Vagina (tissue), 2 donors: ENCODE measurements at regions not wholly inside any gene's neighbourhood (a gene's known extent, or its start where the extent isn't known, plus 50 kb on each side); places are given as distances from the start of the nearest gene placed in this dataset.

Source experiments
- POLR2A ChIP-seq, 2 donors: fragments of 450-650 bp; IDR thresholded peaks; one replicate each; pipeline ENCODE4 v1.6.1; 2017; ENCODE audit warnings: antibody characterized with exemption in 2 of 2, mild to moderate bottlenecking in 2 of 2, moderate library complexity in 2 of 2
- POLR2AphosphoS5 ChIP-seq, 2 donors: sonication (generic); formaldehyde crosslinking; IDR thresholded peaks; one replicate each; pipeline ENCODE4 v1.9.0; 2017; ENCODE audit warnings: antibody characterized with exemption in 2 of 2, mild to moderate bottlenecking in 2 of 2, low read depth in 1 of 2; ENCODE audit not compliant: insufficient read depth in 1 of 2
- TF ChIP-seq, protein P1 (sequence below), 3 experiments: fragments of 450-650 bp in 2 of 3; fragments of 200-600 bp in 1 of 3; sonication (generic) in 1 of 3; IDR thresholded peaks; one replicate each; pipeline ENCODE4 v1.5.1; 2017 to 2019; ENCODE audit warnings: antibody characterized with exemption in 3 of 3, mild to moderate bottlenecking in 2 of 3, moderate library complexity in 2 of 3

DNA sequence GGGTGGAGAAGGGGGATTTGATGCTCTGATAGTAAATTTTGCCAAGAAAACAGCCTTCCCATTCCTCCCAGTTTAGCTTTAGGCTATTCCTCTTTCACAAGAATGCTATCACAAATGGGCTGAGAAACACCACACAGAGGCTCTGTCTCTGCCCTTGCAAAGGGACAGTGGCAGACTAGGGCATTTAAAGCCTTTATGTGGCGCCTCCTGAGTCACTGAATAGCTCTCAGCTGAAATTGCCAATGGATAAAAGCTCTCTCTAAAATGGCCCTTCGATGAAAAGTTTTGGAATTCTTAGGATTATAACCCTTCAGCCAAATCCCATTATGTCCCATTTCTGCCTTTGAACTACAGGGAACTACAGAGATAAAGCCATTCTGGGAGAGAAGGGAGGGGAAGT lies 1000.4 kb downstream of the ADGRL2 start:
- TF ChIP-seq POLR2A (IDR thresholded peaks at IDR 0.05) (no peak), POLR2AphosphoS5 (IDR thresholded peaks at IDR 0.05; ENCODE audit: insufficient read depth in 1 of 2, low read depth in 1 of 2) (no peak)
- TF ChIP-seq, protein P1, sequence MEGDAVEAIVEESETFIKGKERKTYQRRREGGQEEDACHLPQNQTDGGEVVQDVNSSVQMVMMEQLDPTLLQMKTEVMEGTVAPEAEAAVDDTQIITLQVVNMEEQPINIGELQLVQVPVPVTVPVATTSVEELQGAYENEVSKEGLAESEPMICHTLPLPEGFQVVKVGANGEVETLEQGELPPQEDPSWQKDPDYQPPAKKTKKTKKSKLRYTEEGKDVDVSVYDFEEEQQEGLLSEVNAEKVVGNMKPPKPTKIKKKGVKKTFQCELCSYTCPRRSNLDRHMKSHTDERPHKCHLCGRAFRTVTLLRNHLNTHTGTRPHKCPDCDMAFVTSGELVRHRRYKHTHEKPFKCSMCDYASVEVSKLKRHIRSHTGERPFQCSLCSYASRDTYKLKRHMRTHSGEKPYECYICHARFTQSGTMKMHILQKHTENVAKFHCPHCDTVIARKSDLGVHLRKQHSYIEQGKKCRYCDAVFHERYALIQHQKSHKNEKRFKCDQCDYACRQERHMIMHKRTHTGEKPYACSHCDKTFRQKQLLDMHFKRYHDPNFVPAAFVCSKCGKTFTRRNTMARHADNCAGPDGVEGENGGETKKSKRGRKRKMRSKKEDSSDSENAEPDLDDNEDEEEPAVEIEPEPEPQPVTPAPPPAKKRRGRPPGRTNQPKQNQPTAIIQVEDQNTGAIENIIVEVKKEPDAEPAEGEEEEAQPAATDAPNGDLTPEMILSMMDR (IDR thresholded peaks at IDR 0.05), result no peak
